MCF 10A (cell line): ENCODE measurements at regions not wholly inside any gene's neighbourhood (a gene's known extent, or its start where the extent isn't known, plus 50 kb on each side); places are given as distances from the start of the nearest gene placed in this dataset.
"Not testable (repeated sequence)": the region's sequence is repeated elsewhere in the genome, so short reads cannot be mapped to it uniquely, and the experiment has no call there.

Experiments
- BruUV-seq: library from RNA; stranded (reverse); fragments of 400-500 nt; replicated peaks from 2 replicates; lab custom pipeline; 2021; lab: Mats Ljungman, UMichigan
- CTCF ChIA-PET: fragments of 300-600 bp; sonication (Branson Sonifier 250); formaldehyde crosslinking; extraction: SDS; loops from one replicate; lab custom pipeline; 2021; ENCODE audit warnings: antibody characterized with exemption, inconsistent platforms; lab: Yijun Ruan, JAX
- POLR2A ChIA-PET: fragments of 300-600, 350-650 bp; sonication (Branson Sonifier 250); formaldehyde crosslinking; extraction: SDS; loops from one replicate; lab custom pipeline; 2020; ENCODE audit warnings: antibody characterized with exemption, inconsistent platforms; lab: Yijun Ruan, JAX
- DNase-seq: peaks from one replicate; pipeline ENCODE4 v3.0.0-alpha.2; 2018; ENCODE audit not compliant: unreplicated experiment
- H3K27ac Mint-ChIP-seq: one replicate; pipeline ENCODE4 v1.8.0; 2022; ENCODE audit warnings: mild to moderate bottlenecking, low read depth, mixed read lengths; ENCODE audit not compliant: unreplicated experiment
- H3K27me3 Mint-ChIP-seq: one replicate; pipeline ENCODE4 v1.8.0; 2022; ENCODE audit warnings: mixed read lengths; ENCODE audit not compliant: insufficient read depth, unreplicated experiment
- H3K36me3 Mint-ChIP-seq: one replicate; pipeline ENCODE4 v1.8.0; 2022; ENCODE audit warnings: mild to moderate bottlenecking, moderate library complexity, mixed read lengths; ENCODE audit not compliant: insufficient read depth, unreplicated experiment
- H3K4me1 Mint-ChIP-seq: one replicate; pipeline ENCODE4 v1.8.0; 2022; ENCODE audit warnings: mixed read lengths; ENCODE audit not compliant: insufficient read depth, unreplicated experiment
- H3K4me3 Mint-ChIP-seq: one replicate; pipeline ENCODE4 v1.8.0; 2022; ENCODE audit warnings: mild to moderate bottlenecking, moderate library complexity, mixed read lengths; ENCODE audit not compliant: unreplicated experiment
- H3K9me3 Mint-ChIP-seq: one replicate; pipeline ENCODE4 v1.8.0; 2022; ENCODE audit warnings: mixed read lengths; ENCODE audit not compliant: unreplicated experiment
- CTCF ChIP-seq: fragments of 200-600 bp; IDR thresholded peaks from one replicate; pipeline ENCODE4 v1.8.0; 2022; ENCODE audit warnings: antibody characterized with exemption, mild to moderate bottlenecking; ENCODE audit not compliant: unreplicated experiment
- intact Hi-C: fragments of 100-400 bp; cut with micrococcal nuclease; formaldehyde crosslinking; loops from 2 replicates; pipeline ENCODE4 v1.14.1; 2022

- CTCF ChIA-PET: no interaction called here
- H3K4me3 Mint-ChIP-seq: no peak overlapping the region
- no peak for TF ChIP-seq CTCF
- H3K27ac Mint-ChIP-seq: no peak overlapping the region
- H3K27me3 Mint-ChIP-seq: no peaks in the 10 kb centered on the region
- intact Hi-C loops: no loop called here
- no peaks in the 10 kb centered on the region for H3K9me3 Mint-ChIP-seq
- DNase-seq: no peak
- H3K36me3 Mint-ChIP-seq: peaks cover 6% of the 10 kb centered on the region
- no TSS peak for BruUV-seq
- POLR2A ChIA-PET: no interaction called here
- no peaks in the 10 kb centered on the region for H3K4me1 Mint-ChIP-seq
Observed at GRCh38 chr9:31412081-31412480, 972.4 kb upstream of the ACO1 start.

- intact Hi-C loops: no loop called here
- H3K9me3 Mint-ChIP-seq: no peaks in the 10 kb centered on the region
- TF ChIP-seq CTCF: no peak
- POLR2A ChIA-PET: no interaction called here
- peaks cover 6% of the 10 kb centered on the region for H3K36me3 Mint-ChIP-seq
- no peaks in the 10 kb centered on the region for H3K4me1 Mint-ChIP-seq
- CTCF ChIA-PET: interaction anchor here (0.6 kb wide), 1 partner anchor 420 kb away, joined by 3 read pairs; no protein-coding TSS in a partner anchor
- H3K27ac Mint-ChIP-seq: no peak overlapping the region
- no TSS peak for BruUV-seq
- H3K27me3 Mint-ChIP-seq: no peaks in the 10 kb centered on the region
- DNase-seq: no peak
- H3K4me3 Mint-ChIP-seq: no peak overlapping the region
Observed at GRCh38 chr9:31415164-31415563, 969.3 kb upstream of the ACO1 start.

GRCh38 chr9:31418419-31418818, 966.0 kb upstream of the ACO1 start:
- no TSS peak for BruUV-seq
- no peaks in the 10 kb centered on the region for H3K27me3 Mint-ChIP-seq
- no peaks in the 10 kb centered on the region for H3K9me3 Mint-ChIP-seq
- ChIA-PET POLR2A (interaction anchor here (1.3 kb wide), 2 partner anchors 10 to 71 kb away, joined by 3 to 5 read pairs; no protein-coding TSS in a partner anchor), CTCF (interaction anchor here (0.5 to 2.2 kb wide), 4 partner anchors 73 to 357 kb away, joined by 3 to 5 read pairs (median 3); no protein-coding TSS in a partner anchor)
- H3K4me3 Mint-ChIP-seq: no peak overlapping the region
- intact Hi-C loops: no loop called here
- TF ChIP-seq CTCF: no peak
- no peak for DNase-seq
- H3K4me1 Mint-ChIP-seq: no peaks in the 10 kb centered on the region
- no peaks in the 10 kb centered on the region for H3K36me3 Mint-ChIP-seq
- H3K27ac Mint-ChIP-seq: no peak overlapping the region

- H3K9me3 Mint-ChIP-seq, H3K4me3 Mint-ChIP-seq, H3K27ac Mint-ChIP-seq, DNase-seq, H3K27me3 Mint-ChIP-seq, H3K36me3 Mint-ChIP-seq, H3K4me1 Mint-ChIP-seq, POLR2A ChIA-PET, BruUV-seq, intact Hi-C loops: not testable (repeated sequence)
- CTCF ChIA-PET: interaction anchor here (0.6 kb wide), 1 partner anchor 33 kb away, joined by 3 read pairs; no protein-coding TSS in a partner anchor
Observed at GRCh38 chr9:31443630-31444457, 940.6 kb upstream of the ACO1 start.
